GM19025 (cell line): ENCODE measurements at regions not wholly inside any gene's neighbourhood (a gene's known extent, or its start where the extent isn't known, plus 50 kb on each side); places are given as distances from the start of the nearest gene placed in this dataset.
"Not testable (repeated sequence)": the region's sequence is repeated elsewhere in the genome, so short reads cannot be mapped to it uniquely, and the experiment has no call there.

ENCODE experiments used
- ATAC-seq: cut with Tn5 transposase; IDR thresholded peaks from one replicate; pipeline ENCODE4 v1.9.1; 2021; ENCODE audit warnings: mild to moderate bottlenecking, low read depth, moderate library complexity; ENCODE audit not compliant: unreplicated experiment

DNA sequence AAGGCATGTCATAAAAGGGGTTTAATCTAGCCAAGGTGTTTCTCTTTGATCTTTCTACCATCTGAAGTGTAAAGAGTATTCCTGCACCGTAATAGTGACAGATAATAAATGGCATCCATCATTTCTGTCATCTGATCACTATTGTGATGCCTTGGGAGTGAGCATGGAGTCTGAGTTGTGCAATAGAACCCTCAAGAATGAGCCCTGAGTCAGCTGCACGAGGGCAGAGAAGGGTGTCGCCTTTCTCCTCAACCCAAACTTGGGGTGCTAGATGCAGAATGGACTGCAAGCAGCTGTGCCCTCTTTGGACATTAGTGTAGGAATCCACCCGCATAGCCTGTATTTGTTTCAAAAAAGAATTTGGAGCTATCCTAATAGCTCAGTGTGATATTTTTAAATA is 115.2 kb downstream of the ZNF37A start:
- ATAC-seq = no peak

DNA sequence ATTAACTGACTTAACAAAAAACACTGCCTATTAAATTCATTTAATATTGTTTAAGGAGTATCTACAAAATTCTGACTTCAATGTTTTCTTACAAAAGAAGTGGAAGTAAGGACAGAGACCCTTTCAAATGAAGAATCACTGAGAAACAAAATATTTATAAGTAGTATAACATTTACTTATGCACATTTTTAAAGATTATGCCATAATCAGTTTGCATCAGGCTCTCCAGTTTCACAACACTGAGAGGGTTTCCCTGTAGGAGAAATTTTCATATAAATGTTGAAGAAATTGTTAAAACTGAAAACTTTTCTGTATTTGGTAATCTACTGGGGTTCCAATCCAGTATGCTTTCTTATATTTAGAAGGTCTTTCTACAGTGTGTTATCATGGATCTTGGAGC is 115.6 kb downstream of the ZNF37A start:
- ATAC-seq = not testable (repeated sequence)

DNA sequence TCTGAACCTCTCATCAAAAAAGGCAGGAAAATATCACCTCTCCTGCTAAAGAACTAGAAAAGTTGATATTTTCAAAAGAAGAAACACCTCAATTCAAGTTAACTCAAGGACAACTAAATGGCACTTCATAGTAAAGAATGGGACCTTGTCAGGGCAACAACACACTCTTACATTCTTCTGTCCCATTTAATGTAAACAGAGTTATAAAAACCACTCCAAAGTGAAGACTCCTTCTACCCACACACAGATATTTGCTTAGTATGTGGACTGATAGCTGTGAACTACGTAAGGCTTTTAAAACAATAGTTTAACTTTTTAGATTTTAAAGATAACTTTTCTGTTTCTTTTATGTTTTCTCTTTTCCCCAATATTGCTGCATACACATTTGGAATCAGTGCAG is 118.3 kb downstream of the ZNF37A start:
- no peak for ATAC-seq

DNA sequence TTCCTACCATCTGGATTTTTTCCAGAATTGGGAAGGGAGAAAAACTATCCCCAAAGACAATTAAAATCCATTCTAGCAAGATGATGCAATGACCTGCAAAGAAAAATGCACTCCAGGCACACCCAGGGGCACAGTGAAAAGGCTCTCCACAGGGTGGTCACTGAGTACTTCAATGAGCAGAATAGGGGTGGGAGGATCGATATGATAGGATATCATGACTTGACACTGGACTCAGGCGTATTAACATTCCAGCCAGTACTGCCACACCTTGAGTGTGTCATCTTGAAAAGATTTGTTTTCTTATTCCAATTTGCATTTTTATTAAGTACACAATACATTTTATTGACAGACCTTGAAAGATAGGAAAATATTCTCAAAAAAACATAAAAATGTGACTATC is 132.2 kb downstream of the ZNF37A start:
- ATAC-seq = no peak

DNA sequence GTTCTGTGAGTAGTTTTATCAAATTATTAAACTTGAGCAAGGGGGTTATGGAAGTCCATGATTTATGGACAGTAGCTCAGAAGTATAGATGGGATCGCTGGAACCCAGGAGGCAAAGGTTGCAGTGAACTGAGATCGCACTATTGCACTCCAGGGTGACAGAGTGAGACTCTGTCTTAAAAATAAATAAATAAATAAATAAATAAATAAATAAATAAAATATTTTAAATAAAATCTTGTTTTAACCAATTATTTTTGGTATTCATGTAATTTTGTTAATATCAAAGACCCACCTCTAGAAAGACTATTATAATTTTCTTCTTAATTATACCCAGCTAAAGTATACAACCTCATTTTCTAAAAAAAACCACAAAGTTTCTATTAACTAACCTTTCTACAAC is 134.3 kb downstream of the ZNF37A start:
- ATAC-seq = no peak

DNA sequence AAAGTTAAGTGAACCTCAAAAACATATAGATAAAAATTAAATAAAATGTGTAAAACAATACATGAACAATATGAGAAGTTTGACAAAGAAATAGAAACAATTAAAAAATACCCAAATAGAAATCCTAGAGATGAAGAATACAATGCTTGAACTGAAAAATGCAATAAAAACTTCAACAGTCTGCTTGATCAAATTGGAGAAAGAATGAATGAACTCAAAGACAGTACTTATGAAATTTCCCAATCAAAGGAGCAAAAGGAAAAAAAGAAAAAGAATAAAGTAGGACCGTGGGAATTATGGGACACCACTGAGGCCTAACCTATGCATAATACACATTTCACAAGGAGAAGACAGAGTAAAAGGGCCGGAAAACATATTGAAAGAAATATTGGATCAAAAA is 144.3 kb downstream of the ZNF37A start:
- not testable (repeated sequence) for ATAC-seq

DNA sequence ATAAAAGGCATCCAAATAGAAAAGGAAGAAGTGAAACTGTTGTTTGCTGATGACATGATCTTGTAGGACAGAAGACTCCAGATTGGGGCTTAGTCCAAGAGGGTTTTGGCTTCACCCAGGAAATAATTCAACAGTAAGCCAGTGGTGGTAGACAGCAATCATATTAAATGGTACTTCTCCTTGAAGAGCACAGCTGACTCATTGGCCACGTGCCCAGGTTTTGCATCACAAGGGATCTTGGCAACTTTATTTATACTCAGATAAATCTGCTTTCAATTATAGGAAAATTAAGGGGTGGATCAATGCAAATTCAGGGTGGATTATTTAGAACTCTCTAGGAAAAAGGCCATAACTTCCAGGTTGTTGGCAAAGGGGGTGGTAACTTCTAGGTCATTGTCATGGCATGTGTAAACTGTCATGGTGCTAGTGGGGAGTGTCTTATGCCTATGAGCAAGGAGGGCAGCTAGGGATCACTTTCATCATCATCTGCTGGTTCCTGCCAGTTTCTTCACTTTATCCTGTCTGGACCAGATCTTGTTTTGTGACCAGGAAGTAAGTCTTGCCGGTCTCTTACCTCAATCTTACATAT is 148.0 kb downstream of the ZNF37A start:
- ATAC-seq = not testable (repeated sequence)

DNA sequence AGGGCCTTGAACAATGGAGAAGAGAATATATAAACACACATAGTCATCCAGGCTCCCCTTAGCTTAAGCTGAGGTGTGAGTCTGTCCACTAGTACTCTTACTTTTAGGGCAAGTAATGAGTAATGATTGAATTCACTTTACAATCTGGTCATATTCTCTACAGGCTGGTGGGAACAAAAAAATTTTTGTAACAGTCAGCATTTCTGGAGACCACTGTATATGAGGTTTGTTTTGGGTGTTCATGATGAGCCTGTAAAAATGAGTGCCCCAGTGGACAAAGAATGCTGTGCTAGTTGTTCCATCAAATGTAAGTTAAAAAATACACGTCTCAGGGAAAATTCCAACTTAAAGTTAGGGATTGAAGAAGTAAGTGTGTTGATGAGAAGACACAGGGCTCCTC is 154.0 kb downstream of the ZNF37A start:
- not testable (repeated sequence) for ATAC-seq

DNA sequence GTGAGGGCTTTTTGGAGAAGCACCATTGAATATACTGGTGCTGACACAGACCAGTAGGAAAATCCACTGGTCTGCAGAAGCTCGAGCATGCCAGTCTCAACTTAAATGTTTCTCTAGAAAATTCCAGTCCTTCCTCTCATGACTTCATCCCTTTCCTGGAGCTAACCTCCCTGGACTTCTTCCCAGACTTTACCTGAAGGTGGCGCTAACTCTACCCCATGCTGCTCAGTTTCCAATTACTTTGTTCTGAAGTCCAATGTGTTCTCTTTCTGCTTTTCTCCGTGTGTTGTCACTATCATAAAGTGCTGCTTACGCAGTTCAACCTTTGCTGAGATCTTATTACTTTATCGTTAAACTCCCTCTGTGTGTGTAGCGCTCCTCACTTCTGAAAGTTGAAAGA is 158.4 kb downstream of the ZNF37A start:
- ATAC-seq = not testable (repeated sequence)

DNA sequence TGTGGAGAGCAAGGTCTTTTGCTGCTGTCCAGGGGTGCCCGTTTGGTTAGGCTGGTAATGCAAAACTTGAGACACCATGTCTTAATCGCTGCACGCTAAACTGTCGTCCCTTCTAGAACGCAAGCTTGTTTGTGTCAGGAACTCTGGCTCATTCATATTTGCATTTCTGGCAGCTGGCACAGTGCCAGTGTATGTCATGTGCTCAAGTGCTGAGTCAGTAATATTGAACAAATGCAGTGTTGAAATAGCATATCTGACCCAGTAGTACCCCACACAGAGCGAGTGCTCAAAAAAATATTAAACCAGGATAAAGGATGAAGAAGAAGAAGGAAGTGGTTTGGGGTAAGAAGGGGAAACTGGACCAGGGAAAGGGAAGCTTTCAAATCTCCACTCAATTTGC is 173.4 kb downstream of the ZNF37A start:
- not testable (repeated sequence) for ATAC-seq

DNA sequence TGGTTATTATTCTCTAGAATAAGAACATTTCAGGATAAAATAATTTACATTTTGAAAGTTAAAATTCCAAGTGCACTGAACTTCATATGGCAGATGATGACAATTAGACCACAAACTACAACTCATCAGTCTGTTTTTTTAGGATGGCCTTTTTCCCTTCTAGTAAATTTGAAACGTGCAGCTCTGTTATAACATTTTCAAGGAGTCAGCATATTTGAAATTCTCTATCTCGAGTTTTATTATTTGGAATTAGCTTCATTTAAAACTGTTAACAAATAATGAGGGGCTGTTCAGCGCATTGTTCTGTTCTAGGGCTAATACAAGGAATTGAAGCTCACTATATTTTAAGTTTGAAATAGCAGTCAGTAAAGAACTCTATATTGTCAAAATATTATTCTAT is 176.9 kb downstream of the ZNF37A start:
- ATAC-seq = not testable (repeated sequence)

DNA sequence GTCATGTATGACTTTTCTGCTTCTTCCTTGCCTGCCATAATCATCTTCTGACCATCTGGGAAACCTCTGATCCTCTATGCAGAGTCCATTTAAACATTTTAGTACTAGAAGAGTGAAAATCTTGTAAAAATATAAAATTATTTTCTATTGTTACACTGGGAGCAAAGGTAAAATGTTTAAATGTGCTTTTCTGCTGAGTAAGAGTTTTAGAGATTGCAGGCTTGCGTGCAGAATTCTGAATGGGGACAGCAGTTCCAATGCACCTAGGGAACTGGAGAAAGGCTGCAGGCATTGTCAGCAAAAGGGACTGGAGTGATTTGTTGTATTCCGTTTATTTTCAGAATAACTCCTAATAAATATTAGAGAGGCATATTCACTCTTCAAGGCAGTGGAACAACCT is 180.7 kb downstream of the ZNF37A start:
- ATAC-seq = not testable (repeated sequence)

DNA sequence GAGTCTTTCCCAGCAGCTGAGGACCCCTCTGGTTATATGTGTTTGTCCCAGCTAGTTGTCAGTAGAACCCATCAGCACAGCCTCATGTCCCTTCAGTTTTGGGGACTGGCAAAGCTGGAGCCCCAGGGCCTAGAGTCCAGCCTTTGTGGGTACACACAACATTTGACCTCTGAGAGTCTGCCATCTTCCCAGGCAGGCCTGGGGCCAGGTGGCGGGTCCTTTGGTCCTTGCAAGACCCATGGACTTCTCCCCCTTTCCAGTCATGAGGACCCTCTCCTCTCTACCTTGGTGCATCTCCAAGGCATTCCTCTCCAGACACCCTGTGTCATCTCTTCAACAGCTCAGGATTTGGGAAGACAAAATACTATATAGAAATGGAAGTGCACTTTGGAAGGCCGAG is 198.4 kb downstream of the ZNF37A start:
- not testable (repeated sequence) for ATAC-seq

DNA sequence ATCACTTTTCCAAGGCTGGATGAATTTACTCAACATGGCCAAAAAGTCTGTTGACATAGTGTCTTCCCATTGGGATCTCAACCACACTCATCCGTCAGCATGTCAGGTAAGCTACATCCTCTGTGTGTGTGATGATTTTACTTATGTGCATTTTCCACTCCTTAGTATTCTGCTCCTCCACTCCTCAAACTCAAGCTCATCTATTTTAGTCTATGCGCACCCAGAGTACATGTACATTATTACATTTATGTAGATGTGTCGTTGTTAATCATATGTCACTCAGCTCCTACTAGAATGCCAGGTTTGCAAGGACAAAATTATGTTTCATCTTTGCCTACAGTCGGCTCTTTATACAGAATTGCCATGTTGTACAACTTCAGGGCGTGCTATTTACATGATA is 216.0 kb downstream of the ZNF37A start:
- ATAC-seq = not testable (repeated sequence)

DNA sequence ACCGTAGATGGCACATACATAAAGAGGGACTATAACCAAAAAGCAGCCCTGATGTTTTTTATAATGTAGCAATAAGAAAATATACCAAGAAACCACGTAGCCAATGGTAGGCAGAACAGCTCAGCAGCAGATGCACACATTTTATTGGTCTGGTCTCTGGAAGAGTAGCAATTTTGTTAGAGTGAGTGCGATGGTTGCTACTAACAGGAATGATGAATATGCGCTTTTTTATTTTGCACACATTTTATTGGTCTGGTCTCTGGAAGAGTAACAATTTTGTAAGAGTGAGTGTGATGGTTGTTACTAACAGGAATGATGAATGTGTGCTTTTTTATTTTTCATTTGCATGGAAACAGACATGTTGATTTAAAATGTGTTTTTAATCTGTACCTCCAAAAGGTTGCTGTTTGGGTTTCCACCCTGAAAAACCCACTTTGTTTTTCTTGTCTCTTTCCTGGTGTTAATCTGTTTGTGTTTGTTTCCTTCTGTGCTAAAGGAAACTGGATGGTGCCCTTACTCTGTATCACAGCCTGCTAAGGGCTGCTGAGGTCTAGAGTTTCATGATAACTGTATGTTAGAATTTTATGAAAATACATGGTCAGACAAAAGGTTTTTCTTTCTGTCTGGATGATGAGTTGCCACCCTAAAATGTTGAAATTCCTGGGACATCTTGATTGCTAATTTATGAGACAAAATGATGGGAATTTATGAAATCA is 221.1 kb downstream of the ZNF37A start:
- not testable (repeated sequence) for ATAC-seq

DNA sequence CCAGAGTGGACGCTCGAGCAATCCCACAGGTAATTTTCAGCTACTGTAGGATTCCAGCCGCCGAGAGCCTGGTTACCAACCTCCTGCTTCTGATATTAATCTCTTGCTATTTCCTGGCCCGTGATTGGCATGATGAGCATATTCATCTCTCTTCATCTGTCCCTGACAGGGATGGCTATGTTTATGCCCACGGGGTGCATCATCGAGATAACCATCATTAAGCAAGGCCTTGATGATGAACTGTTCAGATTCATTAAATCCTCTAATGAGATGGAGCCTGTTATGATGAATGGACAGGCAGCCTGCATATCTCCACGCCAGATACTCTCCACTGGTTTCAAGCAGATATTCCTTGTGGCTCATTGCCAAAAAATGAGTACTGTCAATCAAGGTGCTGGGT is 227.3 kb downstream of the ZNF37A start:
- ATAC-seq = not testable (repeated sequence)

DNA sequence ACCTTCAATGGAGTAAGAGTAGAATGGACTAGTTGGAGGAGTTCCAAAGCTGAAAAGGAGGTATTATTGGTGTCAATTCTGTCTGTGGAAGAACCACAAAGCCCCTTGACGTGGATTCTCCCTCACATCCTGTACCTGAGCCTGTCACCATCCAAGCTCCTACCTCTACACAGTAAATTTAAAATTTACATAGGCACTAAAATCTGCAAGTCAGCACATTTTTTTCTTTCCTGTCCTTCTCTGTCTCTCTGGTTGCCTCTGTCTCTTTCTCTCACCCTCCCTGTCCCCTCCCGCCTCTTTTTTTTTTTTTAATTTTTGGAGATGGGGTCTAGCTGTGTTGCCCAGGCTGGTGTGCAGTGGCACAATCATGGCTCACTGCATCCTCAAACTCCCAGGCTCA is 236.2 kb downstream of the ZNF37A start:
- not testable (repeated sequence) for ATAC-seq

DNA sequence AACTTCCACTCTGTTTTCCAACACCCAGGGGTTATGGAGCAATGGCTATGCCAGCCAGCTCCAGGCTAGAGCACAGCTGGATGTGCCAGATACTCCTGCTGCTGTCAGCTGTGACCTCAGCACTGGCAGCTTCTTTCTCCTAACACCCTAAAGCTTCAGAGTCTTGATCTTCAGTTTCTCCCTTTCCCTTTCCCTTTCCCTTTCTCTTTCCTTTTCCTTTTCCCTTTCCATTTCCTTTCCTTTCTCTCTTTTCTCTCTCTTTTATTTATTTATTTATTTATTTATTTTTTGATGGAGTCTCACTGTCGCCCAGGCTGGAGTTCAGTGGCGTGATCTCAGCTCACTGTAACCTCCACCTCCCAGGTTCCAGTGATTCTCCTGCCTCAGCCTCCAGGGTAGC is 237.0 kb downstream of the ZNF37A start:
- ATAC-seq = not testable (repeated sequence)

DNA sequence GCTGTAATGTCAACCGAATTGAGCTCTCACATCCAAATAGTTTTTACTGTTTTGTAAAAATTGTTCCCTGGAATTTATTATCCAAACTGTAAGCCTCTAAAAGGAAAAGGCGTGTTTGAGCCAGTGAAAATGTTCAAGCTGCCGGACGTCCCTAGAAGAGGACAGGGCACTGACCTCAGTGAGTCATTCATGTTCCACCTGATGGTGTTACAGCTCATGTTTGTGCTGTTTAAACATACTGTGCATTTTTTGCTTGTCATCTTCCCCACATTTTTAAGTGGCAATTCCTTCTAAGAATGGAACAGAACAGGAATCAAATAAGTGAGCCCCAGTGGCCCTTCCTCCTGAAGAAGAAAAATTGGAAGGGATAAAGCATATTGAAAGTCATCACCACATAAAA is 239.6 kb downstream of the ZNF37A start:
- not testable (repeated sequence) for ATAC-seq

DNA sequence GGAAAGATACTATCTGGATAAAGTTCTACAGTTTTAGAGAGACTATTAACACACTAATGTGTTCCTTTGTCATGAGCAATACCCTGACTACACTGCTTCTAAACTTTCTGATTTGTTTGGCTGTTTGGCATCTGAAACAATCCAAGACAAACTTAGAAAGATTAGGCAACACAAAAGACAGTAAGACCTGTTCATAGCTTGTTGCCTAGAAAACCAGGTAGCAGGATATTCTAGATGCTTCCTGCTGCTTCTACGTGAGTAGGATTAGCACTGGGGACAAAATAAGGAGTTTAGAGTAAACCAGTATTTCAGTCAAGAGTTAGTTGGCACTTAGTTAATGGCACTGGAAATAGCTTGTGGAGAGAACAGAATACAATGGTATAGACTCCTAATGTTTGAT is 256.5 kb downstream of the ZNF37A start:
- not testable (repeated sequence) for ATAC-seq

DNA sequence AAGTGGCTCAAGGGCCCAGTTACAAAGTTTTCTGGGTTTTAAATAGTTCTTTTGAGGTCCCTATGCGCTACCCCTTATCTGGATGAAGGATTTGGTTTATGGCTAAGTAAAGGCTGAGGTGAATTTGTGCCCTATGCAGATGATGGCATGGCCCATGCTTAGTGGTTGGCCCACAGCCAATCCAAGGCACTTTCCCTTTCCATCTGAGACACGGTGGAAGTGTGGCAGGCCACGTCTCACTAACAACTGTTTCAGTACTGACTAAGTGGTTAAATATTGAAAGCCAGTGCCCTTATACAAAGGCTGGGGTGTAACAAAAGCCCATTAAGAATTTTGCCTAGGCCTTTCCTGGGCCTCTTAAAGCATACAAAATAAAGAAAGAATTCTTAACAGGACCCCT is 260.3 kb downstream of the ZNF37A start:
- not testable (repeated sequence) for ATAC-seq

DNA sequence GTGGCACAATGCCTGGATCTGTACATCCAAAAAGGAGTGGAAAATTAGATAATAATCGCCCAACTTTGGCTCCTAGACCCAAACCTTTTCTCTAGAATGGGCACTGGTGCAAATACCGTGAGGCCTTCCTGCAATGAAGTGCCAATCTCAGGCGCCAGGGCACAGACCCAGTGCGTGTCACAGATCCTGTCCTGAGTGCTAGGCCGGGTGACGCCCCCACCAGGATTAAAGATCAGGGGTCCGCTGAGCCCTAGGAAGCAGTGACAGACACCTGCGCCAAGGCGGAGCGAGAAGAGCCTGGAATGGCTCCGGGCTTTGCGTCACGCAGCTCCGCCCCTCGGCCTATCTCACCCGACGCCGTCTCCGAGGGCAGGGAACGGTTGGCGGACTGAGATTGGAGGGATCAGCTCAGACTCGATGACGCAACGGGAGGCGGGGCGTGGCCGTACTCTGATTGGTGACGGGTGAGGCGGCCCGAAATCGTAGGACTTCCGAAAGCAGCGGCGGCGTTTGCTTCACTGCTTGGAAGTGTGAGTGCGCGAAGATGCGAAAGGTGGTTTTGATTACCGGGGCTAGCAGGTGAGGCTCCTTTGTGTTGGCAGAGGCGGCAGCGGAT is 261.9 kb downstream of the ZNF37A start:
- ATAC-seq = peak; percentile 98
